ENCODE measurements at regions not wholly inside any gene's neighbourhood (a gene's known extent, or its start where the extent isn't known, plus 50 kb on each side); places are given as distances from the start of the nearest gene placed in this dataset.

DNA sequence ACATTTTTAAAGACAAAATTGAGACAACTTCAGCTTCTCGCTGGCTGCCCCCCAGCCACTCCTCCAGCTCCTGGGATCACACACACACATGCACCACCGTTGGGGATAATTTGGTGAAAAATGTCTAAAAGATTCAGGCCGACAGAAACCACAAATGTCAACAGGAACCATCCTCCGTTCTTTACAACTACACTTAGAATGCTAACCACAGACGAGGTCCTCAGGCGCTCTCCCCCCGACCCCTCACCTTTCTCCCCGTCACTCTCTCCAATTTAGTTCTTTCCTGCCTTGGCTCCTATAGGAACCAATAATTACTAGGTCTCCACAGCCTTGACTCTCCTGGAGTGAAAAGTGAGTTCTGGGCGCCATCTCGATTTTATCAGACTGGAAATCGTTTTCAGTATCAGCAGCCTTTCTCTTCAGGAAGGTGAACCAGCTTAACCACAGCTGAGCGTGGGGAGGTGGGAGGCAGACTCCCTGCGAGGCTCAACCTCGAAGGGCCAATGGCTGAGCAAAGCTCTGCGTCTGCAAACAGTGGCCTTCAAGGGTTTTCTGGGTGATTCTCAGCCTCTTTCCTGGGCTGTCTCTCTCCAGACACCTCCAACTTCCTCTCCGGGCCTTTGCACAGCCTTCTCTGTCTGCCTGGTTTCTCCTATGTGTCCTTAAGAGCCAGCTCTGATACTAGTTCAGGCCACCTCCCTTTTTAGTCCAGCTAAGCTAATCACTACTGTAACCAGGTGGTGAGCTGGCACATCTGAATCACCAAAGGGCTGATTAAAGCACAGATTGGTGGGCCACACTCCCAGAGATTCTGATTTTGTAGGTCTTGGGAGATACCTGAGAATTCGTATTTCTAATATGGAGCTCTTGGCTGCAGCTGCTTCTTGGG lies 115.7 kb upstream of the COPS8 start:
- H3K9ac ChIP-seq (ENCODE audit: insufficient read length, low read depth): no peak overlapping the region
- peaks cover 7% of the 10 kb centered on the region for H3K4me1 ChIP-seq (ENCODE audit: insufficient read depth, insufficient read length)
- H3K36me3 ChIP-seq (ENCODE audit: insufficient read depth, insufficient read length, low read length): no peaks in the 10 kb centered on the region
- H3K4me3 ChIP-seq (ENCODE audit: insufficient read length, low read depth): no peak overlapping the region
- no peaks in the 10 kb centered on the region for H3K27me3 ChIP-seq (ENCODE audit: insufficient read depth, insufficient read length)
- peaks cover 12% of the 10 kb centered on the region; the same call in 1 of the 2 replicates for H3K9me3 ChIP-seq (ENCODE audit: insufficient read depth, low read length)
- TF ChIP-seq ZNF274 (IDR thresholded peaks at IDR 0.05; ENCODE audit: low read depth, low read length): no peak
- no peak for TF ChIP-seq SUZ12 (IDR thresholded peaks at IDR 0.05; ENCODE audit: extremely low read depth, insufficient read depth, insufficient read length)
- TF ChIP-seq YY1 (IDR thresholded peaks at IDR 0.05; ENCODE audit: insufficient read depth, insufficient read length): no peak
- no peak for DNase-seq (ENCODE audit: low read depth, low spot score)

DNA sequence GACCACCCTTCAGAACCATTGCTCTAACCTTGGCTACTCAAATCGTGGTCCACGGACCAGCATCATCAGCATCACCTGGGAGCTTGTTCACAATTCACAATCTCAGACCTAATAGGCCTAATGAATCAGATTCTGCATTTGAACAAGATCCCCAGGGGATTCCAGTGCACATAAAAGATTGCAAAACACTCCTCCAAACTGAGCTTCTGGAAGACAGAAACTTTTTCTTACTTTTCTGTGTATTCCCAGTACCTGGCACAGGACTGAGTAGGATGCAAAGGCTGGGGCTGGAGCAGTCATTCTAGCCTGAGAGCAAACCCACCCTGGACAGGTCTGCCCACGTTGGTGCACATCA lies 115.1 kb upstream of the COPS8 start:
- H3K9ac ChIP-seq (ENCODE audit: insufficient read length, low read depth): no peak overlapping the region
- no peaks in the 10 kb centered on the region for H3K27me3 ChIP-seq (ENCODE audit: insufficient read depth, insufficient read length)
- peaks cover 7% of the 10 kb centered on the region for H3K4me1 ChIP-seq (ENCODE audit: insufficient read depth, insufficient read length)
- DNase-seq (ENCODE audit: low read depth, low spot score): no peak
- peaks cover 6% of the 10 kb centered on the region; the same call in 1 of the 2 replicates for H3K9me3 ChIP-seq (ENCODE audit: insufficient read depth, low read length)
- TF ChIP-seq ZNF274 (IDR thresholded peaks at IDR 0.05; ENCODE audit: low read depth, low read length) (no peak), SUZ12 (IDR thresholded peaks at IDR 0.05; ENCODE audit: extremely low read depth, insufficient read depth, insufficient read length) (no peak)
- no peaks in the 10 kb centered on the region for H3K36me3 ChIP-seq (ENCODE audit: insufficient read depth, insufficient read length, low read length)
- H3K4me3 ChIP-seq (ENCODE audit: insufficient read length, low read depth): no peak overlapping the region

DNA sequence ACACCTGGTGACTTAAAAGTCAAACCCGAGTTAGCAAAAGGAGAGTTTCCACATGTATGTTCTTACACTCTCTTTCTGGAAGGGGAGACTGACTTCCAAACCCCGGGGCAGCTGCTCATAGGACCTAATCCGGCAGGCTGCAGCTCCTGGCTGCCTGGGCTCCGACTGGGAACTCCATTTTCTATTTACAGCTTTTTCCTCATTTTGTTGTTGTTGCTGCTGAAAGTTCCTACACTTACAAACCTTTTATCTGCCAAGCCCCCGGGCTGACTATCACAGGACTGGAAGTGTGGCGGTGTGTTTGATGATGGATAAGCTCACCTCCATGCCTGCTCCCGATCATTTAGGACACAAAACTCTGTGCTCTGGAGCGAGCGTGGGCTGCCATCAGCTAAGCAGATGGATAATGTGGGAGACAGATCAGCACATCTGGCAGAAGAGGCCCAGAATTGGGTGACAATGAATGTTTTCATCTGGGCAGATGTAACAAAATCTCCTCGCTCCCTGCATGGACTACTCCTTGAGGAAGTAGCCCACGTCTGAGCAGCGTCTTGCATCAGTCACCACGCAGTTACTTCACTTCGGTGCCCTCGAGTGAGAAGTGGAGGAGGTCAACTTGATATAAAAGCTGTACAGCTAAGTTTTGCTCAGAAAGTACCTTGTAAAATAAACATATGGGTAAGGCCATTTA lies 114.4 kb upstream of the COPS8 start:
- Histone ChIP-seq H3K9me3 (ENCODE audit: insufficient read depth, low read length) (no peaks in the 10 kb centered on the region; the same call in 1 of the 2 replicates), H3K9ac (ENCODE audit: insufficient read length, low read depth) (no peak overlapping the region), H3K4me1 (ENCODE audit: insufficient read depth, insufficient read length) (peaks cover 7% of the 10 kb centered on the region), H3K27me3 (ENCODE audit: insufficient read depth, insufficient read length) (no peaks in the 10 kb centered on the region), H3K4me3 (ENCODE audit: insufficient read length, low read depth) (no peak overlapping the region), H3K36me3 (ENCODE audit: insufficient read depth, insufficient read length, low read length) (no peaks in the 10 kb centered on the region)
- TF ChIP-seq ZNF274 (IDR thresholded peaks at IDR 0.05; ENCODE audit: low read depth, low read length) (no peak), YY1 (IDR thresholded peaks at IDR 0.05; ENCODE audit: insufficient read depth, insufficient read length) (no peak), SUZ12 (IDR thresholded peaks at IDR 0.05; ENCODE audit: extremely low read depth, insufficient read depth, insufficient read length) (no peak)
- no peak for DNase-seq (ENCODE audit: low read depth, low spot score)

DNA sequence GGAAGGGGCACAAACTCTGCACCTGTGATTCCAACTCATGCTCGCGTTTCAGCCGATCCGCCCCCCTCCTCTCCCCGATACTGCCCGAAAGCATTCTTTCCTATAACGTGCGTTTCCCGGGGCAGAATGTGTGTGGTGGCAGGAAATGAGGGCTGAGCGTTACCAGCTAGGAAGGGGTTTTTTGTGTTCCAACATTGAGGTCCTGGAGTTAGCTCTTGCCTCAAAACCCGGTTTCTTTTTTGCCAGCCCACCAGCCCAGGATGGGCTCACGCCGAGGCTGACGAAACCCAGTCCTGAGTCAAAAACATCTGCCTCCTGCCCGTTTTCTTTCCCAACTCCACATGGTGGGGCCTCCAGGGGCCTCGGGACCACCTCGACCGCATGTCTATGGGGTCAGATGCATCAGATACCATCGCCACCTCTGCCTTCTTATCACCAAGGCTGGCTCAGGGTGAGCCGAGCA lies 113.7 kb upstream of the COPS8 start:
- no peaks in the 10 kb centered on the region for H3K27me3 ChIP-seq (ENCODE audit: insufficient read depth, insufficient read length)
- no peak for DNase-seq (ENCODE audit: low read depth, low spot score)
- no peak overlapping the region for H3K9ac ChIP-seq (ENCODE audit: insufficient read length, low read depth)
- H3K4me3 ChIP-seq (ENCODE audit: insufficient read length, low read depth): no peak overlapping the region
- TF ChIP-seq SUZ12 (IDR thresholded peaks at IDR 0.05; ENCODE audit: extremely low read depth, insufficient read depth, insufficient read length): no peak
- TF ChIP-seq YY1 (IDR thresholded peaks at IDR 0.05; ENCODE audit: insufficient read depth, insufficient read length): no peak
- TF ChIP-seq ZNF274 (IDR thresholded peaks at IDR 0.05; ENCODE audit: low read depth, low read length): no peak
- no peaks in the 10 kb centered on the region for H3K9me3 ChIP-seq (ENCODE audit: insufficient read depth, low read length)
- peaks cover 7% of the 10 kb centered on the region for H3K4me1 ChIP-seq (ENCODE audit: insufficient read depth, insufficient read length)
- no peaks in the 10 kb centered on the region for H3K36me3 ChIP-seq (ENCODE audit: insufficient read depth, insufficient read length, low read length)

DNA sequence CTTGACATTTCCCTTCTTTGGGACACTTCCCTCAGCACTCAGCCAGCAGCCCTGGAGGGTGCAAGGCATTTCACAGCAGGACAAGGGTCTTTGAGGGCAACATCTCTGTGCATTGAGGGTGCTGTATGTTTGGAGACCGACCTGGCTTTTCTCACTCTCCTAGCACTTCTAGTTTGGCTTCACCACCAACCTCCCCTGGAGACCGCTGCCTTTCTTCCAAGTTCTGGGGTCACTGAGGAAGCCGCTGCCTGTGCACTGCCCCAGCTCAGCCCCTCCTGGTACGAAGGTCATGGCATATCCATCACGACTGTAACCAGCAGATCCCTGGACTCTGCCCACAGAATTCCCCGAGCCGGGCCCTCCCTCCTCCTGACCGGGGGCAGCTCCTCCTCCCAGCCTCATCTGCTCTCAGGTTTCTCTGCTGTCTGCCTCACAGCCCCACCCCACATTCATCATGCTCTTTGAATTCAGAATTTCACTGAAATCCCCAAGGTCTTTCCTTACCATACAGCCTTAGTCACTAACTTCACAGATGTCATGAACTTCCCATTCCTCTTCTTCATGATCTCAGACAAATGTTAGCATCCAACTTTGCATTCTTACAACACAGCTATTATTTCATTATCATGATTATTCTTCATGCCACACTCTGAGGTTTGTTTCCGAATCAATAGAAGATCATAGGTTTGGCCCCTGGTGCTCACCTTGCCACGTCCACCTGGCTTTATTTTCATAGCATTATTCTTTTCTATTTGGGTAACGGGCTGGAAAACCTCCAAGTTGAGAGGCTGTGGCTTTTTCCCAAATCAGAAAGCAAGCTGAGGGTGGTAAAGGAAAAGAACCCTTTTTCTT lies 113.0 kb upstream of the COPS8 start:
- Histone ChIP-seq H3K36me3 (ENCODE audit: insufficient read depth, insufficient read length, low read length) (no peaks in the 10 kb centered on the region), H3K9me3 (ENCODE audit: insufficient read depth, low read length) (no peaks in the 10 kb centered on the region), H3K4me3 (ENCODE audit: insufficient read length, low read depth) (no peak overlapping the region), H3K27me3 (ENCODE audit: insufficient read depth, insufficient read length) (no peaks in the 10 kb centered on the region), H3K4me1 (ENCODE audit: insufficient read depth, insufficient read length) (peaks cover 7% of the 10 kb centered on the region), H3K9ac (ENCODE audit: insufficient read length, low read depth) (no peak overlapping the region)
- no peak for TF ChIP-seq SUZ12 (IDR thresholded peaks at IDR 0.05; ENCODE audit: extremely low read depth, insufficient read depth, insufficient read length)
- TF ChIP-seq YY1 (IDR thresholded peaks at IDR 0.05; ENCODE audit: insufficient read depth, insufficient read length): no peak
- TF ChIP-seq ZNF274 (IDR thresholded peaks at IDR 0.05; ENCODE audit: low read depth, low read length): no peak
- no peak for DNase-seq (ENCODE audit: low read depth, low spot score)

DNA sequence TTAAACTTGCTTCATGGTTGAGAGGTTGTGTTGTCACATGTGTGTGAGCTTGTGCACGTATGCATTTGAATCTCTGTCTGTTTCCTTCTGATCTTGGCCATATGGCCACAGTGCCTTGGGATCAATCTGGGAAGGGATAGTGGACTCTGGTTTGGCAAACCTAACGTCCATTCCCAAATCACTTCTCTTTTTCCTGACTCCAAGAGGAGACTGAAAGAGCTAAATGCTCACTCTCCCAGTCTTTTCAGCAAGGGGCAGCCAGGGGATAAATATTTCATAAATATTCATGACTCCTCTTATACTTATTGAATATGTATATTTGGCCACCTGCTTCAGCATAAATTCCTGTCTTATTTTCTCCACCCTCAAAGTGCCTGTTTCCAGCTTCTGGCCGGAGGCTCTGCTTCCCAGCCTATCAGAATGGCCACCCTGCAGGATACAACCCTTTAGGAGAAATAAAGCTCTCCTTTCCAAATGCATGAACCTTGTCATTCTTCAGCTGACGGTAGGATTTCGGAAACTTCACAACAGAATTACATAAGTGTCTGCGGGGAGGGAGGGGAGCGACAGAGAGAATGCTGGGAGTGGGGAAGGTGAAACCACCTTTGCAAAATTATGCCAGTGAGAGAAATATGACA lies 112.2 kb upstream of the COPS8 start:
- no peaks in the 10 kb centered on the region for H3K9me3 ChIP-seq (ENCODE audit: insufficient read depth, low read length)
- H3K36me3 ChIP-seq (ENCODE audit: insufficient read depth, insufficient read length, low read length): no peaks in the 10 kb centered on the region
- no peaks in the 10 kb centered on the region for H3K27me3 ChIP-seq (ENCODE audit: insufficient read depth, insufficient read length)
- TF ChIP-seq SUZ12 (IDR thresholded peaks at IDR 0.05; ENCODE audit: extremely low read depth, insufficient read depth, insufficient read length) (no peak), ZNF274 (IDR thresholded peaks at IDR 0.05; ENCODE audit: low read depth, low read length) (no peak), YY1 (IDR thresholded peaks at IDR 0.05; ENCODE audit: insufficient read depth, insufficient read length) (no peak)
- no peak for DNase-seq (ENCODE audit: low read depth, low spot score)
- H3K4me3 ChIP-seq (ENCODE audit: insufficient read length, low read depth): no peak overlapping the region
- peaks cover 5% of the 10 kb centered on the region for H3K4me1 ChIP-seq (ENCODE audit: insufficient read depth, insufficient read length)
- H3K9ac ChIP-seq (ENCODE audit: insufficient read length, low read depth): no peak overlapping the region

Data from NT2/D1 (cell line).